Choroid plexus epithelial cell (primary cell): ENCODE measurements at regions not wholly inside any gene's neighbourhood (a gene's known extent, or its start where the extent isn't known, plus 50 kb on each side); places are given as distances from the start of the nearest gene placed in this dataset.
A peak's percentile ranks its signal among the peaks of the same experiment; 100 is the strongest.

ENCODE experiments used
- DNase-seq: peaks from one replicate; pipeline ENCODE4 v3.0.0-alpha.2; 2010; ENCODE audit warnings: low read depth
- H3K4me3 ChIP-seq: 2 replicates; pipeline ENCODE4 v1.5.1; 2011; ENCODE audit warnings: low read depth, mild to moderate bottlenecking, control low read depth, low read length, moderate library complexity
- CTCF ChIP-seq: conservative IDR thresholded peaks from 2 replicates; pipeline ENCODE4 v1.5.1; 2011; ENCODE audit warnings: low read depth, mild to moderate bottlenecking, control low read depth, inconsistent platforms, low read length, moderate library complexity

DNA sequence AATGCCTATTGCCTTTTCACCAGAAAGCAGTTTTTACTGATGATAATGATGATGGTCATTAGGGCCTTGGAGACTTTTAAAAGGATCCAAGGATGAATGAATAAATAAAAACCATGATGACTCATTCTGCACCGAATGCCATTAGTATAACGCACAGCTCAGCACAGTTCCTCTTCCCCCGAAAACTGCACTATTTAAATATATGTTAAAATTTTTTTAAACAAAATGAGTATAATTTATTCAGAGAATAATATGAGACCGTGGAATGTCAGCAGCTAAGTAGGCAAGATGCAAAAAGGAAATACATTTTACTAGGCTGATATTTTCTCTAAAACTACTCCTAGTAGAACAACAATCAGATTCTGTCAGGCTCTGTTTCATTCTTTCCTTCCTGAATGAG, 83.4 kb upstream of the NANOGP8 start:
- H3K4me3 ChIP-seq, result peak overlapping the region; percentile 24
- DNase-seq, result peak; percentile 70

DNA sequence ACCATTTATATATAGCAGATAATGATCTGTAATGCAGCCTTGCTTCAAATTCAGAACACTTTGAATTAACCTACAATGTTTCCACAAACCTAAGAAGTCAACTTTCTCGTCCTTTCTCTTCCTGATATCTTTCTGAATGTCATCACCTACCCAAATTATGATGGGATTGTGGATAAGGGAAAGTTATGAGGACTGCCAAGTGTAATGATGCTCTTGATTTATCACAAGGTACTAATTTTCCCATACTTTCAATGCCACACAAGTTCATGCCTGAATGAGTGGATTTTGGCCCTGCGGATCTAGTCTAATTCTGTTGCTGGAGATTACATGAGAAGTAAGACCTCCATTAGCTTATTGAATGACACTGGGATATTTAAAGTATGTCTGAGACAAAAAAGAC, 82.6 kb upstream of the NANOGP8 start:
- no peak overlapping the region for H3K4me3 ChIP-seq
- no peak for DNase-seq
- TF ChIP-seq CTCF, result no peak

More for the DNA sequence above, 83.4 kb upstream of the NANOGP8 start:
- TF ChIP-seq CTCF, result no peak

DNA sequence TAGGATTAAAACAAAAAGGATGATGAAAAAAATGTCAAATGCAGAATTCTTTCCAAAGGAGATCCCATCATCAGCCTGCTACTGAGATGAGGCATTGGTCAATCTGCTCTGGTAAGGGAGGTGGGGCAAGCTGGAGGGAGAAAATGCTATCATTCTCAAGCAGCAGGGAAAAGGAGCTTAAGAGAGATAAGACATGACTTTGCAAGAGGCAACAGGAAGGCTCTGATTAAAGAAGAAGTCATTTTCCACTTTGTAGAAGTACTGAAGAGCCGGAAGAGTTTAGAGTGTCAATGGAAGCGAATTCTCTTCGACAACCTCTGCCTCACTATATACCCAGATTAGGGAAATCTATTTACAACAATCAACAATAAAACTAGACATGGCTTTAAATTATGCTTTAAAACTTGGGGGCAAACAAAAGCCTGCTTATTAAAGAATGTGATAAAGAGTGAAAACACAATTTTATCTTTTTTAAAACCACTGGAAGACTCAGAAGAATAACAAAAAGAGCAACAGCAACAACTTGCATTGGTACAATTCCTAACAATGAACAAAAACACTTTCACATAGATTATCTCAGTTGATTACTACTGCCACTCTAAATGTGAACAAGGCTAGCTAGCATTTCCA, 81.8 kb upstream of the NANOGP8 start:
- H3K4me3 ChIP-seq, result no peak overlapping the region
- DNase-seq, result peak; percentile 35
- TF ChIP-seq CTCF, result no peak

DNA sequence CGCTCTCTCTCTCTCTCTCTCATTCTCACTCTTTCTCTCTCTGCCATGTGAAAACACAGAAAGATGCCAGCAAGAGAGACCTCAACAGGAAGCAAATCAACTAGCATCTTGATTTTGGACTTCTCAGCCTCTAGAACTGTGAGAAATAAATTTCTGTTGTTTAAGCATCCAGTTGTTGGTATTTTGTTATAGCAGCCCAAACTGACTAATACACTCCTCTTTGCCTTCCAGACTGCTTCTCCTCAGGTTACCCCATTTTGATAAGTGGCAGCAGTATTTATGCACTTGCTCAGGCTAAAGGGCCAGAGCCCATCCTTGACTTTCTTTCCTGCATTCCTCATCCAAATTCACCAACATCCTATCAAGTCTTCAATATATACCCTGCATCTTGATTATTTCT, 76.6 kb upstream of the NANOGP8 start:
- no peak overlapping the region for H3K4me3 ChIP-seq
- no peak for DNase-seq
- TF ChIP-seq CTCF, result no peak

DNA sequence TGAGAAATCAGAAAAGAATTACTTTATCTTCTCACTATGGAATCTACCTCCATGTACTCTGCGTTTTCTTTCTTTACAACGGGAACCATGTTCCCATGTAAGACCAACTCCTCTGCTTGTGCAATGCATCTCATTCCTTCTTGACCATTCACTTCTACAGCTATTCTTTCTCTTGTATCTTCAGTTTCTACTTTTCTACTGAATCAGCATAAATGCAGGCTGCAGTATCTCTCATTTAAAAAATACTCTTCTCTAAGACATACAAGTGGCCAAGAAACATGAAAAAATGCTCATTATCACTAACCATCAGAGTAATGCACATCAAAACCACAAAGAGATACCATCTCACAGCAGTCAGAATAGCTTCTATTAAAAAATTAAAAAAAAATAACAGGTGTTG, 74.1 kb upstream of the NANOGP8 start:
- TF ChIP-seq CTCF, result no peak
- DNase-seq, result no peak
- H3K4me3 ChIP-seq, result no peak overlapping the region

DNA sequence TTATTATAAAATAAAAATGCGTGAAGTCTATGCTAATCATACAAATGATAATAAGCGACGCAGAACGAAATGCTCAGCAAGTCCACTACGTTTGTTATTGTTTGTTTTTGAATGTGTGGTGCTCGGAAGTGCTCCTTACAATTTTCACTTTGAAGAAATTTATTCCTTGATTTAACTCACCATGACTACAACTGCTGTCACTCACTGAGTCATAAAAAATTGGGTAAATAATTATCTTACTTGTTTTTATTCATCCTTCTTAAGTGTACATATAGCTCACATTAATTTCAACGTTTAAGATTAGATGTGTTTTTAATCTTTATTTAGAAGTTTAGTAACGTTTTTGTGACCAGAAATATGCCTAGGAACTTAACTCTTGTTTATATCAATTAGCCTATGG, 66.7 kb upstream of the NANOGP8 start:
- no peak for TF ChIP-seq CTCF
- DNase-seq, result no peak
- no peak overlapping the region for H3K4me3 ChIP-seq

GRCh38 chr15:35151381-35151780, 66.3 kb upstream of the NANOGP8 start:
- no peak for DNase-seq
- no peak overlapping the region for H3K4me3 ChIP-seq
- no peak for TF ChIP-seq CTCF
